ENCODE measurements at regions not wholly inside any gene's neighbourhood (a gene's known extent, or its start where the extent isn't known, plus 50 kb on each side); places are given as distances from the start of the nearest gene placed in this dataset.

DNA sequence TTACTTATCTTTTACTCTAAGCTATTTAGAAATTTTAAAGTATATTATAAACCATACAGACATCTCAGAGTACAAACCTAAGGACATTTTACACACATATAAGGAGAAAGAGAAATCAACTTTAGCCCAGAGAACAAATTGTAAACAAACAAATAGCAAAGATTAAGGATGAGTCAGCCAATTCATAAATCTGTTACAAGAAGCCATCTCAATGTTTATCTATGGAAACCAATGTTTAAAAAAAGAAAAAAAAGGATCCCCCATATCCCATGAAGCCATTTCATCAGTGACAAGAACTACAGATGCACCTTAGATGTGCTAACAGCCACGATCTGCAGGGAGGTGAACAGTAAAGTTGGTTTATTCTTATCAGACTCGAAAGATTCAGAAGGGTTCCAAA lies 437.1 kb downstream of the SHQ1 start:
- no peak overlapping the region for H3K4me3 ChIP-seq (ENCODE audit: low read depth, low read length)
- no peak for TF ChIP-seq MYC (IDR thresholded peaks at IDR 0.05; ENCODE audit: low read depth, low read length)
- no peak for DNase-seq (ENCODE audit: low read depth)

DNA sequence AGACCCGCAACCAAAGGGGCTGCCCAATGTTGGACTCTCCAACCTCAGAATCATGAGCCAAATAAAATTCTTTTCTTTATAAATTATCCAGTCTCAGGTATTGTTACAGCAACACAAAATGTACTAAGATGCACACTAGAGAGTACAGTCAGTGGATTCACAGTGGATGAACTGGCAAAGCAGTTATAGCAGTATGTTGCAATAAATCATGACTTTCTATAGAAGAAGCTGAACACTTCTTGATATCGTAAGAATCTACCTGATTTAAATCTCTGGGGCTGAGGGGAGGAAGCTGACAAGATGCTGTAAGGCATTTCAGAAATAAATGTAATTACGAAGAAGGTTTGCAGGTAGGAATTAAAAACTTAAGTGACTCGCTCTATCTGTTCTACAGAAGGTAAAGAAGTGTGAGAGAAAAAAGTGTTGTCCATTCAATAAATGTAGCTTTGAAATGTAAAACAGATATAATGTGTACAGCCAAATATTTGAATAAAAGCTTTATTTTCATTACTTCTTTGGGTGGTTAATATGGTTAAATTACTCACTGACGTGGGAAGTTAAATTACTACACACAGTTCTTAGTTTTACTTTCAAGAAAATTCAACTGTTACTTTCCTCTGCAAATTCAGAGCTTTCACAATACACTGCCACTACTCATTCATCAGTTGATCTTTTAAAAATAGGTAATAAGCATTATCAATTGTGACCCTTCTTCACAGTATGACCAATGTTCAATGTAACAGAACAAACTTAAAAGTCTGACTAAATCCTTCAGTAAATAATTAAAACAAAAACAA lies 439.1 kb downstream of the SHQ1 start:
- TF ChIP-seq MYC (IDR thresholded peaks at IDR 0.05; ENCODE audit: low read depth, low read length) (no peak), POLR2A (IDR thresholded peaks at IDR 0.05; ENCODE audit: extremely low read depth, insufficient read length) (no peak)
- TF ChIP-seq, protein P1, sequence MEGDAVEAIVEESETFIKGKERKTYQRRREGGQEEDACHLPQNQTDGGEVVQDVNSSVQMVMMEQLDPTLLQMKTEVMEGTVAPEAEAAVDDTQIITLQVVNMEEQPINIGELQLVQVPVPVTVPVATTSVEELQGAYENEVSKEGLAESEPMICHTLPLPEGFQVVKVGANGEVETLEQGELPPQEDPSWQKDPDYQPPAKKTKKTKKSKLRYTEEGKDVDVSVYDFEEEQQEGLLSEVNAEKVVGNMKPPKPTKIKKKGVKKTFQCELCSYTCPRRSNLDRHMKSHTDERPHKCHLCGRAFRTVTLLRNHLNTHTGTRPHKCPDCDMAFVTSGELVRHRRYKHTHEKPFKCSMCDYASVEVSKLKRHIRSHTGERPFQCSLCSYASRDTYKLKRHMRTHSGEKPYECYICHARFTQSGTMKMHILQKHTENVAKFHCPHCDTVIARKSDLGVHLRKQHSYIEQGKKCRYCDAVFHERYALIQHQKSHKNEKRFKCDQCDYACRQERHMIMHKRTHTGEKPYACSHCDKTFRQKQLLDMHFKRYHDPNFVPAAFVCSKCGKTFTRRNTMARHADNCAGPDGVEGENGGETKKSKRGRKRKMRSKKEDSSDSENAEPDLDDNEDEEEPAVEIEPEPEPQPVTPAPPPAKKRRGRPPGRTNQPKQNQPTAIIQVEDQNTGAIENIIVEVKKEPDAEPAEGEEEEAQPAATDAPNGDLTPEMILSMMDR (IDR thresholded peaks at IDR 0.05; ENCODE audit: low read depth, low read length) = no peak
- TF ChIP-seq, protein P2, sequence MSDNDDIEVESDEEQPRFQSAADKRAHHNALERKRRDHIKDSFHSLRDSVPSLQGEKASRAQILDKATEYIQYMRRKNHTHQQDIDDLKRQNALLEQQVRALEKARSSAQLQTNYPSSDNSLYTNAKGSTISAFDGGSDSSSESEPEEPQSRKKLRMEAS (IDR thresholded peaks at IDR 0.05; ENCODE audit: low read depth, low read length) = no peak
- DNase-seq (ENCODE audit: low read depth) = no peak
- no peak overlapping the region for H3K4me3 ChIP-seq (ENCODE audit: low read depth, low read length)

DNA sequence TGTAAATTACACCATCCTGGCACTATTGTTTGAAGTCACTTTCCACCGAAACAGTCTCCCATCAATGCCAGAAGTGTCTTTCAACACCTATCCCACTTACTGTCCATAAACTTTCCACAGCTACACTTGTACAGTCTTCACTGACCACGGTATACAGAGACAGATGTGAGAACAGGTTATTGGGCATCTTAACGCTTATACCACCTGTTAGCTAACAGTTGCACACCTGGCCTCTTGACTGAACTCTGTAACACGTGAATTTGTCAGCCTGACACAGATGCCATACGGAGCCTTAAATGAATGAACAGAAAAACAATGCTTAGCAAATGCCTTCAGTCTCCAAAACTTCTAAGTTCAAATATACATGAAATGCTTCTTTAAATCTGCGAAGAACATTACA lies 440.5 kb downstream of the SHQ1 start:
- TF ChIP-seq POLR2A (IDR thresholded peaks at IDR 0.05; ENCODE audit: extremely low read depth, insufficient read length) (no peak), MYC (IDR thresholded peaks at IDR 0.05; ENCODE audit: low read depth, low read length) (no peak)
- TF ChIP-seq, protein P1 (IDR thresholded peaks at IDR 0.05; ENCODE audit: low read depth, low read length) = no peak
- TF ChIP-seq, protein P2 (IDR thresholded peaks at IDR 0.05; ENCODE audit: low read depth, low read length) = no peak
- H3K4me3 ChIP-seq (ENCODE audit: low read depth, low read length) = no peak overlapping the region
- no peak for DNase-seq (ENCODE audit: low read depth)

DNA sequence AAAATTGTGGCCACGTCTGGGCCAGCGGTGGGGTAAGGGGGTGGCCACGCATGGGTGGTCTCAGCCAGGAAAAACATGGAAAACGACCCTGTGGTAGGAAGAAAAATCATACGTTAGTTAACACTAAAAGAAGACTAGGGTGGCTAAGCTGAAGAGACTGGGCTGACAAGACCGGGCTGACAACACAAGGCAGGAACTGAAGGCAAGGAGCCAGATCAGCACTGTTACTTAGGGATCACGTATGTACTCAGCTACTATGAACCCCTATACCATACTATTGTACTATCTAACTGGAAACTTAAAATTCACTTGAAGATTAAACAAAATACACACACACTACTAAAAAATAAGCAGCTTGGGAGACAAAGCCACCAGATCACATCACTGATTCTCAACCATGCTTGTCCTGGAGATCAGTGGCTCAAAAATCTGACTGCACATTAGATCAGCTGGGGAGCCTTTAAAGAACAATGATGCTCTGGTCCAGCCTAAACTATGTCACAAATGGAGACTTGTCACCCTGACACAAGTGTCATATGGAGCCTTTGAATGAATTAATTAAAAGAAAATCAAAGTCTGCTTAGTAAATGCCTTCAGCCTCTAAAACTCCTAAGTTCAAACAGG lies 442.2 kb downstream of the SHQ1 start:
- no peak for DNase-seq (ENCODE audit: low read depth)
- H3K4me3 ChIP-seq (ENCODE audit: low read depth, low read length) = no peak overlapping the region
- no peak for TF ChIP-seq MYC (IDR thresholded peaks at IDR 0.05; ENCODE audit: low read depth, low read length)
- TF ChIP-seq, protein P1 (IDR thresholded peaks at IDR 0.05; ENCODE audit: low read depth, low read length) = no peak
- no peak for TF ChIP-seq POLR2A (IDR thresholded peaks at IDR 0.05; ENCODE audit: extremely low read depth, insufficient read length)
- TF ChIP-seq, protein P2 (IDR thresholded peaks at IDR 0.05; ENCODE audit: low read depth, low read length) = no peak

DNA sequence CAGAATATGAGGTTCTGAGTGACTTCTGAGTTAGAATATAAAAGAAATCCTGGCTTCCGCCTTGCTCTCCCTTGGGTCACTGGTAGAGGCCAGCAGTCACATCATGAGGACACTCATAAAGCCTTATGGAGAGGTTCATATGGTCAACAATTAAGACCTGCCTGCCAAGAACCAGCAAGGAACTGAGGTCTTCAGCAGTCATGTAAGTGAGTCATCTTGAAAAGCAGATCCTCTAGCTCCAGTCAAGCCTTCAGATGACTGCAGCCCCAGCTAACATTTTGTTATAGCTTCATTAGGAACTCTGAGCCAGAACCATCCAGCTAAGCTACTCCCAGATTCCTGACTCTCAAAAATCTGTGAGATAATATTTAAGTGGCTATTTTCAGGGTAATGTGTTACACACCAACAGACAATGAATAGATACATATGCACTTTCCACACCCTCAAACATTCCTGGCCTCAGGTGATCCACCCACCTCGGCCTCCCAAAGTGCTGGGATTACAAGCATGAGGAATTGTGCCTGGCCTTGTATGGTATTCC lies 447.2 kb downstream of the SHQ1 start:
- H3K4me3 ChIP-seq (ENCODE audit: low read depth, low read length) = no peak overlapping the region
- TF ChIP-seq MYC (IDR thresholded peaks at IDR 0.05; ENCODE audit: low read depth, low read length) = no peak
- DNase-seq (ENCODE audit: low read depth) = peak; percentile 16

DNA sequence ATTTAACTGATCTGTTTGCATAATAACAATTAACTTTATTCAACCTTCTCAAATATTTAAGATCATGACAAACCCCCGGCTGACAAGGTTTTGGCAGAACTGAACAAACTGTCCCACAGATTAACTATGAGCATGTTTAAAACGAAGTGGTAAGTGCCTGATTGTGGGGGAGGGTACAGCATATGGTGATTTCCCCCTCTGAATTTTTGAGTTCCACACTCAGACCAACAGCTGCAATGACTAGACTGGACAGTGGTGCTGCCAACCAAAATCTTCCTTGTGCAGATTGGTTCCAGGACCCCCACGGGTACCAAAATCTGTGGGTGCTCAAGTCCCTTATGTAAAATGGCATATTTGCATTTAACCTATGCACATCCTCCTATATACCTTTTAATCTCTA lies 449.5 kb downstream of the SHQ1 start:
- H3K4me3 ChIP-seq (ENCODE audit: low read depth, low read length) = no peak overlapping the region
- DNase-seq (ENCODE audit: low read depth) = no peak
- TF ChIP-seq MYC (IDR thresholded peaks at IDR 0.05; ENCODE audit: low read depth, low read length) (no peak), POLR2A (IDR thresholded peaks at IDR 0.05; ENCODE audit: extremely low read depth, insufficient read length) (no peak)
- TF ChIP-seq, protein P1 (IDR thresholded peaks at IDR 0.05; ENCODE audit: low read depth, low read length) = no peak
- TF ChIP-seq, protein P2 (IDR thresholded peaks at IDR 0.05; ENCODE audit: low read depth, low read length) = no peak
